ENCODE measurements at regions not wholly inside any gene's neighbourhood (a gene's known extent, or its start where the extent isn't known, plus 50 kb on each side); places are given as distances from the start of the nearest gene placed in this dataset.

DNA sequence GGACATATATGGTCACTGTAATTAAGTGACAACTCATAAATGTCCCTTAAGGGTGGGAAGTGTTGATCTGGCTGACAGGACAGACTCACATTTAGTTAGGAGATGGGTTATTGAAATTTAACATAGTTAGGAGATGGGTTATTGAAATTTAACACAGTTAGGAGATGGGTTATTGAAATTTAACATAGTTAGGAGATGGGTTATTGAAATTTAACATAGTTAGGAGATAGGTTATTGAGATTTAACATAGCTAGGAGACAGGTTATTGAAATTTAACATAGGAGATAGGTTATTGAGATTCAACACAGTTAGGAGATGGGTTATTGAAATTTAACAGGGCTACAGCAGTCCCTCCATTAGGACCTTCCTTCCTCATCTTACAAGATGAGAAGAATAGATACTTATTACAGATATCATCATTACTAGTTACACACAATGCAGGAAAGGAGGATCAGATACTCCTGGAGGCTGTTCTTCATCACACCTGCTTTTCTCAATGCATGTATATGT lies 98.5 kb downstream of the MTNR1B start:
- H3K4me3 ChIP-seq = no peak overlapping the region
- no peaks in the 10 kb centered on the region for H3K9me3 ChIP-seq
- intact Hi-C loops (cut with DNase I; ENCODE audit: low total_unique reads) (no loop called here), in situ Hi-C loops (cut with MboI; ENCODE audit: low sequenced_read_pairs in 4 of 4) (no loop called here)
- ATAC-seq (no peak), DNase-seq (no peak)
- H3K27me3 ChIP-seq = no peaks in the 10 kb centered on the region
- TF ChIP-seq, protein P1, sequence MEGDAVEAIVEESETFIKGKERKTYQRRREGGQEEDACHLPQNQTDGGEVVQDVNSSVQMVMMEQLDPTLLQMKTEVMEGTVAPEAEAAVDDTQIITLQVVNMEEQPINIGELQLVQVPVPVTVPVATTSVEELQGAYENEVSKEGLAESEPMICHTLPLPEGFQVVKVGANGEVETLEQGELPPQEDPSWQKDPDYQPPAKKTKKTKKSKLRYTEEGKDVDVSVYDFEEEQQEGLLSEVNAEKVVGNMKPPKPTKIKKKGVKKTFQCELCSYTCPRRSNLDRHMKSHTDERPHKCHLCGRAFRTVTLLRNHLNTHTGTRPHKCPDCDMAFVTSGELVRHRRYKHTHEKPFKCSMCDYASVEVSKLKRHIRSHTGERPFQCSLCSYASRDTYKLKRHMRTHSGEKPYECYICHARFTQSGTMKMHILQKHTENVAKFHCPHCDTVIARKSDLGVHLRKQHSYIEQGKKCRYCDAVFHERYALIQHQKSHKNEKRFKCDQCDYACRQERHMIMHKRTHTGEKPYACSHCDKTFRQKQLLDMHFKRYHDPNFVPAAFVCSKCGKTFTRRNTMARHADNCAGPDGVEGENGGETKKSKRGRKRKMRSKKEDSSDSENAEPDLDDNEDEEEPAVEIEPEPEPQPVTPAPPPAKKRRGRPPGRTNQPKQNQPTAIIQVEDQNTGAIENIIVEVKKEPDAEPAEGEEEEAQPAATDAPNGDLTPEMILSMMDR (IDR thresholded peaks at IDR 0.05 in 4 of 5, conservative IDR thresholded peaks at IDR 0.05 in 1 of 5) = no peak
- no peak for TF ChIP-seq POLR2A (IDR thresholded peaks at IDR 0.05)
- H3K36me3 ChIP-seq = no peaks in the 10 kb centered on the region
- no peaks in the 10 kb centered on the region for H3K4me1 ChIP-seq
- H3K27ac ChIP-seq = no peak overlapping the region

DNA sequence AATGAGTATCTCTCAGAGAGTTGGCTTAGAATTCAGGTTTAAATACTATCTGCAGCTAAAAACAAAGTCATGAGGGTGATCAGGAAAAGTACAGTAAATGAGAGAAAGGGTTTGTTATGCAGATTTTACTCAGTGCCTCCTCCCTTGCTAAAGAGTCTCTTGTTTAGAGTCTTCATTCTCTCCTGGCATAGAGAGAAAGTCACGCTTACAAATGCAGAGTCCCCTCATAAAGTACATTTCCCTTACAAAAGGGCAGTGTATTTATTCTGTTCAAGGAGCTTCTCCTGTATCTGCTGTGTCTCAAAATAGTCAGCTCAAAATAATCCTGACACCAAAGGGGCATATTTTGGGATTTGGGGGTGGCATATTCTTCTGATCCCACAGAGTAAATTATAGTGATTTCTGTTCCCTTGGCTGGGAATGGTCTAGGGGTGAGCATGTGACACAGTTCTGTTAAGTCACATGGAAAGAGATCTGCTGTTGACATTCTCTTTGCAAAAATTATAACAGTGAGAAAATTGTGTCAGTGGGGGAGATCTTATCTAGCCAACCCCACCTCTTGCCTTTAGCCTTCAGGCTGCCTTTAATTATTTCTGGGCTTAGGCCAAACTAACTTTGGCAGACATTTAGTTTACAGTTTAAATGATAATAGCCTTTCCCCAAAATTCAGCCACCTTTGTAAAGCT lies 102.9 kb downstream of the MTNR1B start:
- H3K4me3 ChIP-seq = no peak overlapping the region
- DNase-seq = no peak
- intact Hi-C loops (cut with DNase I; ENCODE audit: low total_unique reads) = no loop called here
- no peaks in the 10 kb centered on the region for H3K27me3 ChIP-seq
- no peaks in the 10 kb centered on the region for H3K36me3 ChIP-seq
- H3K27ac ChIP-seq = no peak overlapping the region
- no peaks in the 10 kb centered on the region for H3K4me1 ChIP-seq
- H3K9me3 ChIP-seq = no peaks in the 10 kb centered on the region
- in situ Hi-C loops (cut with MboI; ENCODE audit: low sequenced_read_pairs in 4 of 4) = no loop called here
- TF ChIP-seq, protein P1 (IDR thresholded peaks at IDR 0.05 in 4 of 5, conservative IDR thresholded peaks at IDR 0.05 in 1 of 5) = no peak
- TF ChIP-seq POLR2A (IDR thresholded peaks at IDR 0.05) = no peak
- no peak for ATAC-seq

DNA sequence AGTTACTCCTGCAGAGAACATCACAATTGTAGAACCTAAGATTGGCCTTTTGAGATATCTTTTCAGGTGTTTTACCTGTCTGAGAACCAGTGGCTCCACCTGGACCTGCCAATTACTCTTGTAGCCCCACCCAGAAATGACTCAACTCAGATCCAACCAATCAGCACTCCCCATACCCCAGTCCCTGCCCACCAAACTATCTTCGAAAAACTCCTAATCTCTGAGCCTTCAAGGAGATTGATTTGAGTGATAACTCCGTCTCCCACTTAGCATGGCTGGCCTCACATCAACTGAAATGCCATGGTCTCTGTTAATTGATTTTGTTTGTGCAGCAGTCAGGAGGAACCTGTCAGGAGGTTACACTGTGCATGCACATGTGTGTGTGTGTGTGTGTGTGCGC lies 103.6 kb downstream of the MTNR1B start:
- H3K27me3 ChIP-seq = no peaks in the 10 kb centered on the region
- DNase-seq (no peak), ATAC-seq (no peak)
- no peak for TF ChIP-seq POLR2A (IDR thresholded peaks at IDR 0.05)
- TF ChIP-seq, protein P1 (IDR thresholded peaks at IDR 0.05 in 4 of 5, conservative IDR thresholded peaks at IDR 0.05 in 1 of 5) = no peak
- in situ Hi-C loops (cut with MboI; ENCODE audit: low sequenced_read_pairs in 4 of 4) = no loop called here
- H3K4me1 ChIP-seq = no peaks in the 10 kb centered on the region
- no peak overlapping the region for H3K4me3 ChIP-seq
- H3K27ac ChIP-seq = no peak overlapping the region
- no peaks in the 10 kb centered on the region for H3K9me3 ChIP-seq
- intact Hi-C loops (cut with DNase I; ENCODE audit: low total_unique reads) = no loop called here
- no peaks in the 10 kb centered on the region for H3K36me3 ChIP-seq

DNA sequence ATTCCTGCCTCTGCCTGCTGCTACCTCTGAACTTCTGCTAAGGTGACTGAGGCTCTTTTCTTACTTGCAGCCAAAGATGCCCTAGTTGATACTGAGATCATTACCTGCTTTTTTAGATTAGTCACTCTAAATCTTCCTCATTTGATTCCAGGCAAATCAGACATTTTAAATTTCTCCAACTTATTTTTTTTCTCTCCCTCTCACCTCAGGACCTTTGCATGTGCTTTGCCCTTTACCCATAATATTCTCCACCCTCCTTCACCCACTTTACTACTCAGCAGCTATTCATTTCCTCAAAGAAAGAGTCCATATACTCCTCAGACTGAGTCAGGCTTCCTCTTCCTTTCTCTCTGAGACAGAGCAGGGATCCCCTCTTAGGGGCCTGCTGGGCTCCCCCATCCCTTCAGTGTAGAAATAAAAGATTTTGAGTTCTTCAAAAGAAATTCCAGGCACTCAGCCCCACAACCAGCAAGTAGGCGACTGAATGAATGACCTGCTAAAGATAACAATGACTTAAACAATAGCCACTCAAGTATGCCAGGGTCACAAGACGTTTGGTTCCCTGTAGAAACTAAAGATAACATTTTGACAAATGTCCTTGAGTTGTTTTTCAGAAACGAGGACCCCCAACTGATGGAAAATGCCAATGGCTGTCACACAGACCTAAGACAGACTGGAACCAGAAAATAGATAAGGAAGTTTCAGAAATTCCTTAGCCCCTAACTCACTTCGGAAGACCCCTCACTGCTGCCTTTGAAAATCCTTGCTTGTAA lies 104.2 kb downstream of the MTNR1B start:
- no peaks in the 10 kb centered on the region for H3K9me3 ChIP-seq
- ATAC-seq = no peak
- H3K4me3 ChIP-seq = no peak overlapping the region
- no peaks in the 10 kb centered on the region for H3K36me3 ChIP-seq
- H3K4me1 ChIP-seq = no peaks in the 10 kb centered on the region
- H3K27ac ChIP-seq = no peak overlapping the region
- DNase-seq = no peak
- intact Hi-C loops (cut with DNase I; ENCODE audit: low total_unique reads) = no loop called here
- in situ Hi-C loops (cut with MboI; ENCODE audit: low sequenced_read_pairs in 4 of 4) = no loop called here
- no peak for TF ChIP-seq POLR2A (IDR thresholded peaks at IDR 0.05)
- TF ChIP-seq, protein P1 (IDR thresholded peaks at IDR 0.05 in 4 of 5, conservative IDR thresholded peaks at IDR 0.05 in 1 of 5) = no peak
- H3K27me3 ChIP-seq = no peaks in the 10 kb centered on the region
